Inflammatory macrophage treated with lipopolysaccharide for 4 hours (primary cell): ENCODE measurements at regions not wholly inside any gene's neighbourhood (a gene's known extent, or its start where the extent isn't known, plus 50 kb on each side); places are given as distances from the start of the nearest gene placed in this dataset.

ENCODE experiments used
- DNase-seq: peaks from one replicate; pipeline ENCODE4 v3.0.0-alpha.2; 2020

DNA sequence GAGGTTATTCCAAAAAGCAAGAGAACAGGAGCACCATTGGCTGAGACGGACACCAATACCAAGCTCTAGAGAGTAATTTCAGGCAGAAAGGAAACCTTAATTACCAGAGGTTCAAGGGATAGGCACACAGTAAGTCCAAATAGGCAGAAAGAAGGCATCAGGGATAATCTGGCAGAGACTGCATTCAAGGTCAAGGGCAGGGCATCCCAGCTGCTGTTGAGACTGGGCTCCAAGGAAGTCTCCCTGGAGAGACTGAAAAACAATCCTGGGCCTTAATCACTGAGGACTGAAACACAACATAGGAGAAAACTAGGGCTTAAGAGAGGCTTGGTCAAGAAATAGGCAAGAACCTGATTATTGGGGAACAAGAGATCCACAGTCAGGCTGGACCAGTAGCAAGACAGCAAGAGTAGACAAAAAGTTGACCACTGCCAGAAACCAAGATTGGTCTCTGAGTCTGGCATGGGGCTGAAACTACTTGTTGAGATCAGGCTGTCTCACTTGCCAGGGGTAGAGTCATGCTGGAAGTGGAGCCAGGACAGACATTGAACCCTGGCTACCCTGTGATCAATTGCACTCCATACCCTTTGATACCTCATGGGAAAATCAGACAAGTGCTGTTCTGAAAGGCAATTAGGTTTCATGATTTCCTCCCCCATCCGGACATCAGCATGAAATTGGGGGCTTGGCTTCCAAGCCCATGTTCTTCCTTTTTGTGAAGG, 193.2 kb upstream of the TNP1 start:
- no peak for DNase-seq

DNA sequence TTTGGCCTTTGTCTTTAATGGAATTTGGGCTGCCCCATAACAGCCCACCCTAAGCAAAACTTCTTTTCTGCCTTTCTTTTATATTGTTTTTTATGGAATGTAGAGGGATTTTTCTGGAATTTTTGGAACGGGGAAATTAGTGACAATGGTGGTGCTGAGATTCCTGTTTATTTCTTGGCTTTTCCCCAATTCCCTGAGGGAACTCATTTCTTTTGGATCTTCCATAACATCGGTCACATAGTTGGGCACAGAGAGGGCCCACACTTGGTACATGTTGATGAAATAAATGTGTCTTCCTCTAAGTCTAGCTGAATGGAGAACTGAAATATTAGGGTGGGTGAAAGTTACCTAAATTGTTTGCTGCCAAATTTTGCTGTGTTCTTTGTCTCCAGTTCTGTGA, 191.6 kb upstream of the TNP1 start:
- no peak for DNase-seq

DNA sequence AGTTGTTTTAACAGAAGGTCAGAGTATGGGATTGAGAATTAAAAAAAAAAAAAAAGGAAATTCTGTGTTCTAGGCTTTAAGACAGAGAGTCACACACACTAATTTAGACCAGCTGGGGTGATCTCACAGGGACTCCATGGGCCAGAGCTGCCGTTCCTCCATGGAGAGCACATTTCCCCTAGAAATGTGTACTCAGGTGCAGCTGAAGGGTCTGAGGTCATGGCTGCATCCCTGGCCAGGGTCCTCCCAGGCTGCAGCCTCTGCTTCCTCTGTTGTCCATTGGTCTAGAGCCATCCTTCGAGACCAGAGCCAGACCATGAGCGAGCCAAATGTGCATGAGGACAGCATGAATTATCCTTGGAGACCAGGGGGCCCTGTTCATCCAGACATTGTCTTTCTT, 190.1 kb upstream of the TNP1 start:
- no peak for DNase-seq

DNA sequence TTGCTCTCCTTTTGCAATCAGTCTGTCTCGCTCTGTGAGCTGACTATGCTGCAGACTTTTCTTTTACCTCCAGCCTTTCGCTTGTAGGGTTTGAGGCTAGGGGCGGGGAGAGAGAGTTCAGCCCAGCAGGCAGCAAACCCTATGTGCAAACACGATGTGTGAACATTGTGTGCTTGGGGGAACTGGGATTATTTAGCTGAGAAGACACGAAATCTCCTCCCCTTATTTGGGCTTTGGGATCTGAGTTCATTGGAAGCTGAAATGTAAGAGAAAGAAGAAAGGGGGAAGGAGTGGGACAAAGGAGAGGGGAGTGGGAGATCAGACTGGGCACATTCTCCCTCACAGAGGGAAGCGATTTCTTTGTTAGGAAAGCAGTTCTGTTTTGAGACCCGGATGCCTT, 189.6 kb upstream of the TNP1 start:
- DNase-seq = no peak

DNA sequence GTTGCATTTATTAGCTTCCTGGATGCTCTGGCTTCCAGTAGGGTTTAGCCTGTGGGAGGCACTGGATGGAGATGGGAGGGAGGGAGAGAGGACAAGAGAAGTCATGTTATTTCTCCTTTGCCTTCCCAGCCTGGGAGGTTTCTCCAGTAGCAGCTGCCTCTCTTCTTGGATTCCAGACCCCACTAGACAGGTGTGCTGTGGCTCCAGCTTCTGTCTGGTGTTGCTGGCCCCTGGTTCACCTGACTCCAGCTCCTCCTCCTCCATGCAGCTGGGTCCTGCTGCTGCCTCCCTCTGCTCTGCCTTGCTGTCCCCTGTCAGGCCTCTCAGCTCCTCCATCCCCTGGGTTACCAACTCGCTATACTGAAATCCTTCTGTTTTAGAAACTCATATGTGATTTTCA, 188.9 kb upstream of the TNP1 start:
- no peak for DNase-seq

DNA sequence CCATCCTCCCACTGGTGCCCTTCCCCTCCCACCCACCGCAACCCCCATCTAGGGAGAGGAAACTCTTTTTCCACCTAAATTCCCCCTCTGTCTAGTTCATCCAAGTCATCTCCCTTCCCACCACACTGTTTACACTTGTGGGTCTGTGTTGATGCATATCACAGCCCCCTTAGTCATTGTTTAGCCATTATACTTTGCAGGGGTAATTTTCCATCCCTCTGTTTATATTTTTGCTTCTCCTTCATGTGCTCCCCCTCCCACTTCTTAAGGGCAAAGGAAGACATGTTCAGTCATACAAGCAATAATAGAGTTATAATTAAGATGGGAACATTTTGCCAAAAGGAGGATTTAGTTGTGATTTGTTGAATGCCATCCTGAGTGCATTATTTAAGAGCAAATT, 187.8 kb upstream of the TNP1 start:
- DNase-seq = no peak

DNA sequence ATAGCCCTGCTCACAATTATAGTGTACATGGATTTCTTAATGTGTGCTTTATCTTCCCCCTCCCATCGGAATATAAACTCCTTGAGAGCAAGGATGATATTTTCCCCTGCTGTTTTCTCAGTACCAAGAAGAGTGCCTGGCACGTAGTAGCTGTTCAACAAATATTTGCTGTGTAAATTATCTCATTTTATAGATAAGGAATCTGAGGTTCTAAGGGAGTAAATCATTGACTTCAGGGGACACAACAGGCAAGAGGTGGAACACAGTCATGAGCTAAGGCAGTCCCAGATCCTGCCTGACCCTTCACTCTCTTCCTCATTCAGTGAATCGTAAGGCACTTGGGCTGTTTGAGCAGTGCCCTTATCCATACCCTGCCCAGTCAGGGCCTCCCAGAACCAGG, 187.3 kb upstream of the TNP1 start:
- DNase-seq = no peak

DNA sequence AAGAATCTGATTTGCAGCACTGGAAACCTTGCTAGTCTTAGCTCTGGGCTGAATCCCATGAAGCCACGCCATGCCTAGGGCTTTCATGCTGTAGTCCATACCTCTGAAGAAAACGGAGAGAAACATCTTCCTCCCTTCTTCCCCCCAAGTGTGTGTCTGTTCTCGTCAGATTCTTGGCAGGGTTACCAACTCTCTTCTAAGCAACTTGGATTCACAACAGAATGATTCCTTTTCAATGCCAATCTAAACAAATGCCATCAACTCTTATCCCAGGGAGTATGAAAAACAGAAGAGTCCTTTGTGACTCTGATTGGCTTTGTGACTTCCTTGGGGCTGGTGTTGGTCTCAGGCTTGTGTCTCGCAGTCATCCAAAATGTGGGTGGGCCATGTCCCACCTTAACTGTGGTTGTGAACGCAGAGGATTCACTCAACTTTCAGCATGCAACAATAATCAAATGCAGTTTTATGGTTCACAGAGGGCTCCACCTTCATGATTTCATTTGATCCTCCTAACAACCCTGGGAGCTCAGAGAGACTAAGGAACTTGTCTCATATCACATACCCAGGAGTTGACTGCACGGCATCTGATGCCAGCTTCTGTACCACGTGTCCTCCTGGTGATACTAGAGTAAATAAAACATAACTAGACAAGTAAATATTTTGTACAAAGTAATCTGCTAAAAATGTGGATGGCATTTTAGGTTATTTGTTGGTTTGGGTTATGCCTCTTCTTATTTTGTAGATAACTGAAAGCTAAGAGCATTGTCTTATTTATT, 186.0 kb upstream of the TNP1 start:
- no peak for DNase-seq

DNA sequence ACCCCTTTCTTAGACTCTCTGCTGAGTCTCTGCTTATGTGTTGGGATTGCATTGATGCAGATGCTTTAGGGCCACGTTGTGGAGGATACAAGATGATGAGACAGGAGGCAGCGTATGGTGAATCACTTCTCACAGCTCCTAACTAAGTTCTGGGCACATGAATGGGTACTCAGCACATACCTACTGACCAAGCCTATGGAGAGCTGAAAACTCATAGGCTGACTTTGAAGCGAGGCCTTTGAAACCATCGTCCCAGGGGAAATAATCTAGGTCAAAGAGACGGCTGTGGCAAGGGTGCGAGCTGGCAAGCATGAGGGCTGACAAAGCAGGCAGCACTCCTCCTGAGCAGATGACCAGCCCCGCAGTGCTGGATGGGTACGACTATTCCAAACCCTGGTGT, 180.2 kb upstream of the TNP1 start:
- no peak for DNase-seq

DNA sequence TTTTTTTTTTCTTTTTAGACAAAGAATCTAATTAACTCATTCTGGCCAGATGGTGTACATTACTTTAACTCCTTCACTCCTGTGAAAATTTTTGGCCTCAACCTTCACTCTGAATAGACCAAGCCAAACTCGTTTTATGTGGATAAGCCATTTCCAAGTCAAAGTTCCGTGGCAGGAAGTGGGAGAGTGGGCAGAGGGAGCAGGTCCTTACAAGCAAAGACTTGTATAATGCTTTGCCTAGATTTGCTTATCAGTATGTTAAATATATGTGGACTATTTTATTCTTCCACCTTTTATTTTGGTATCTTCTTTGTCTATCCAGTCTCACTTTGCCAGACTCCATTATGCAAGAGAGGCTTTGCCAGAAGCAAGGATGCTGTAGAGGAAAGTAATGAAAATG, 178.1 kb upstream of the TNP1 start:
- DNase-seq = no peak

DNA sequence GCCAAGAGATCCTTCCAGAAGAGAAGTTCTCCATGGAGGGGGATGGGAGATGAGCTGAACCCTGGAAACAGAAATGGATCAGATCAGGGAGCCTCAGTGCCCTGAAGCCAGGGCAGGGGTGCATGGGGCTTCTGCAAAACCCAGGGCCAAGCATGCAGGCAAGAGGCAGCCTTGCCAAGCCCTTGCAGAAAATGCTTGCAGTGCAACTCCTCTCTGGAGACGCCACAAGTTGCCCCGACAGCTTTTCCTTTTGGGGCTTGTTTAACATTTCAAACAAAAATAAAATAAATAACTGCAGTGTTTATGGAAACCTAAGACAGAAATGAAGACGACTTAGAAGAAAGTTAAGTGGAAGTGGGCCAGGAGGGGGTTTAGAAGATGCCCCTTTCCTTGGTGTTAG, 177.5 kb upstream of the TNP1 start:
- DNase-seq = no peak

DNA sequence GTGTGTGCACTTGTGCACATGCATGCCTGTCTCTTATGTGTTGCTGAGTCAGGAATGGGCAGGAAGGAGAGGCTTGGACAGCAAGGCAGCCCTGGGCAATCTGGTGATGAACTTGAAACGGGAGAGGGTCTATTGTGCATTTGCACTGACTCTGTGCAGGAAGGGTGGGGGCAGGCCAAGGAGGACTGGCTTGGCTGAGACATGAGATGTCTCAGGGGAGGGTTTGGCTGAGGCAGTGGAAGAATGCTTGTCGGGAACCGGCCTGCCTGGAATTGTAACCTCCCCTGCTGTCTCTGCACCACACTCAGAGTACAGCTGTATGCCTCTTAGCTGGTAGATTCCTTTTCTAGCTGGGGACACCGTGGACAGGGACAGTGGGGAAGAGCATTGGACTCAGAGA, 176.1 kb upstream of the TNP1 start:
- no peak for DNase-seq

DNA sequence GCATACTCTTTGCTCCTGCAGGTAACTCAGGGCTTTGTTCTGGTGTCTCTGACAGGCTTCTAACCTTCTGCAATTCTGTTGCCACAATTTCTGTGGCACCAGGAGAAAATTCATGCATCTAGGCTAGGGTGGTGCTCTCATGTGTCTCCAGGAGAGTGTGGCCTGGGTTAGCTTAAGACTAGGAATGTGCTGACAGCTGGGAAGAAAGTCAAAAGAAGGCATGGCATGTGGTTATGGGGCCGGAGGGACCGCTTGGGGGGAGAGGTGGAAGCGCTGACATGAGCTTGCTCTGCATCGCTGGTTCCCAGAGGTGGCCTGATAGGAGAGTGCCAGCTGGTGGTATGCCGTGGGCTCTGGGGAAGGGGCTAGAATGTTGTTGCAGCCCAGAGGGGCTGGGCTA, 173.3 kb upstream of the TNP1 start:
- no peak for DNase-seq

DNA sequence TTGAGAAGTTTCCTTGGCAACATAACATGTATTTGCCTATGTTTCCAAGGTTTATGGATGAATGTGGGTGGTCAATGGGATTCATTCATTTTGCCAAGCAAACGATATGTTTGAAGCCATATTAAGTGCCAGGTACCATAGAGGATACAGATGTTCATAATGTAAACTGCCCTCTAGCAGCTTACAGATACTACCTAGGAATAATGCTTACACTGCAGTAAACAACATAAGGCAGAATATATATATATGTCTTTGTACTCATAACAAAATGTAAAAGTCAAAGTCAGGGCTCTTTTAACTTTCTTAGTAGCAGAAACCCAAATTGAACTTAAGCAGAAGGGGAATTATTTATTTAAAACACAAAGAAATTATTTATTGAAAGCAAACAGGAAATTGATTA, 171.6 kb upstream of the TNP1 start:
- no peak for DNase-seq

DNA sequence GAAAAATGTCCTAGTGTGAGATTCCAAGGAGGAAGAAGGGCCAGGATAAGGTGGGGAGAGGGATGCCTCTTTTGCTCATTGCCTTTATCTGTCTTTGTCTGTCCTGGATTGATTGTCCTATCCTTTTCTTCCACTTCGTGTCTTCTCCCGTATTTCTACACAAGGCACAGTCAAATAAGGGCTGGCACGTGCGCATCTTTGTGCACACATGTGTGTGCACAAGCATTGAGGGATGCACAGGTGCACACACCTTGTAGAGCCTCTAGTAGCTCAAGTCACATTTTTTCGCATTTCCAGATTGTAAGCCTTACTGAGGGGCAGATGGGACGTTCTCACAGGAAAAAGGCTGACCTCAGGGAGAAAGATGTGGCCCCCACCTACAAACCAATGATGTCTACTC, 170.2 kb upstream of the TNP1 start:
- no peak for DNase-seq

DNA sequence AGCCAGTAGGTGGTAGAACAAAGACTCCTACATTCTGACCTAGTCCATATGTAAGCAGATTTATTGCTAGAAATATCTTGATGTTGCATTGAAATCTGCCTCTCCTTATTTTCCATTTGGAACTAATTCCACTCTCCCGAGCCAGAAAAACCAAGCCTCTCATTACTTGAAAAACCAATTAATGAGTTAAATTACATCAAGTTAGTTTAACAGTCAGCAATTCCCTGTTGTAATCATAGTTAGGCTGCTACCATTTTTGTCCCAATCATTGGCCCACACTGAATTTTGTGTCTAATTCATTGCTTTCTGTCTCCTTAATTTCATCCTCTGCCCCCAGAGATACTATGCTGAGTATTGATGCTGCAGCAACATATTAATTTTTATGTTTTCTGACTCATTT, 168.3 kb upstream of the TNP1 start:
- DNase-seq = no peak

DNA sequence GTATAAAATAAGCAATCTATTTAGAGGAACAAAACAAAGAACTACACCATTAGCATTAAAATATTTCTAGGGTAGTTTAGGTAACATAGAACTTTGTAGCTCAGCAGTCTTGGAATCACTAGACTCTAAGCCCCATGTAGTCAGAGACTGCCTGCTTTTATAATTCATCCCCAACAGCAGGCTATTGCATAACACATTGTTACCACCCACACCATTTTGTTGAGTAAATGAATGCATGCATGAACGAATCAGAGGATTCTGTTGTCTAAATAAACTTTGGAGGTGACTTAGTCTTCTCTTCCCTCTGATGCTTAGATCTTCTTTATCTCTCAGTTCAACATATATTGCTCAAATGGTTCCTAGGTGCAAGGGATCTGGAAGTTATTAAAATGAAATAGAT, 167.6 kb upstream of the TNP1 start:
- DNase-seq = no peak

DNA sequence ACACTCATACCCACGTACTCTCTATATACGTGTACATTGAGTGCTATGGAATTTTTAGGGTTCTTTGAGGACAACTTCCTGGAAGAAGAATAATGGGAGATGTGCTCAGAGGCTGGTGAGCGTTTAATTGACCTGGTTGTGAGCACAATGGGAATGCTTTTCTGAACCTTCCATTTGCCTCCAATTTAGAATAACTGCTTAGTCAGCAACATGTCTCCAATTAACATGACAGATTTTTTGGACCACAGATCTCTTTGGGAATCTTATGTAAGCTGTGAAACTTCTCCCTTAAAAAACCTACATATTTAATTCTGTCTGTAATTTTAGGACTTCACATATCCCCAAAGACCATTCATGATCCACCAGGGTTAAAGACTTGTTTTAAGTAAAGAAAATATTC, 166.7 kb upstream of the TNP1 start:
- DNase-seq = no peak

DNA sequence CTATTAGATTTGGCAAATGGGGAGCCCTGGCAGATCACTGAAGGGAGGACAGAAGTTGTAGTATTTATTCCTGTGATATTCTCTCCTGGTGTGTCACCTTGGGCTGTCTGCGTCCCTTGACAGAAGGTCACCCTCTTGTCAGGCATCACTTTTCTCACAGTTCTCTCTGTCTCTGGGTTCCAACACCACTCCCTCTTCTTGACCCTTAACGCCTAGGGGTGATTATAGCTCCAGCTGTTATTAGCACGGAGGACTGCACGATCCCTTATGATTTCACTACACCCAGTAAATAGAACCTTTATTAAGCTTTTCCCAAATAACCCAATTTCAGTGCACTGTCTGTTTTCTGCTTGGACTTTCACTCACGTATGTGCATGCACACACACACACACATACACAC, 166.3 kb upstream of the TNP1 start:
- no peak for DNase-seq

DNA sequence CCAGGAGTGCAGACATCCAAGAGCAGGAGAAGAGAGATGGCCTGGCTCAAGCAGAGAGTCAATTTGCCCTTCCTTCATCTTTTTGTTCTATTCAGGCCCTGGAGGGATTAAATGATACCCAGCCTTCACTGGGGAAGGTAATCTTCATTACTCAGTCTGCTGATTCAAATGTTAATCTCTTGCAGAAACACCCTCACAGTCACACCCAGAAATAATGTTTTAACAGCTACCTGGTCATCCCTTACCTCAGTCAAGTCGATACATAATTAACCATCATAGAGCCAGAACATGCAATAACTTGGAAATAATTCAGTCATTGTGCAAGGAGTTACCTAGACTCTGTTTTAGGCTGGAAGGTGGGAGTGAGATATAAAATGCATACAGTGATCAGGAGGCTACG, 163.7 kb upstream of the TNP1 start:
- no peak for DNase-seq

DNA sequence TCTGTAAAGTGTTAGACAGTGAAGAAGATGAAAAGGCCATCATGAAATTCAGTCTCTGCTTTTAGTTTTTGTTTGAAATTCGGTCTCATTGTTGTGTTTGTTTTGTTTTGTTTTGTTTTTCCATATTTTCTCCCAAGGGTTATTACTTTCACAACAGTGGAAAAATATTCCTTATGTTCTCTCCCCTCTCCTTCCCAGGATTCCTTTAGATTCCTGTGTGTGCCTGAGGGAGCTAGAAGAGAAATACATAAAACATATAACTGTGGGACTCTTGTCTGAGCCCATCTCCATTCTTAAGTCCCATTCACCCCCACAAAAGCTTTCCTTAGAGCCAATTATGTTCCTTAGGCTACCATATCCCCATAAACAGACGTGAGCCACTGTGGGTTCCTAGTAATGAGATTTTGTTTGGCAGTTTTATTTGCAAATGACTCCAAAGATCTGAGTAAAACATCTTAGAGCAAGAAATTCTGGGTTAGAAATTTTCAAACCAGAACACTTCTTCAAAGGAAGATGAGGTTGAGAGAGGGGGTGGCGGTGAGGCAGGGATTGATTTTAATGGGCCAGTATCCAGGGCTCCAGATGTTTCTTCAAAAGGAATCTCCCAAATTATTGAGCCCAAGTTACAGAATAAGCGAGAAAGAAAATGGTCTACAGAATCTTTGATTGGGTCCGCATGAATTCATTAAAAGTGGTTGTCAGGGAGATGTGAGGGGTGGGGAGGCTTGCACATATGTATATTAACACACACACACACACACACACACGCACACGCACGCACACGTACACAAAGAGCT, 157.8 kb upstream of the TNP1 start:
- DNase-seq = no peak

DNA sequence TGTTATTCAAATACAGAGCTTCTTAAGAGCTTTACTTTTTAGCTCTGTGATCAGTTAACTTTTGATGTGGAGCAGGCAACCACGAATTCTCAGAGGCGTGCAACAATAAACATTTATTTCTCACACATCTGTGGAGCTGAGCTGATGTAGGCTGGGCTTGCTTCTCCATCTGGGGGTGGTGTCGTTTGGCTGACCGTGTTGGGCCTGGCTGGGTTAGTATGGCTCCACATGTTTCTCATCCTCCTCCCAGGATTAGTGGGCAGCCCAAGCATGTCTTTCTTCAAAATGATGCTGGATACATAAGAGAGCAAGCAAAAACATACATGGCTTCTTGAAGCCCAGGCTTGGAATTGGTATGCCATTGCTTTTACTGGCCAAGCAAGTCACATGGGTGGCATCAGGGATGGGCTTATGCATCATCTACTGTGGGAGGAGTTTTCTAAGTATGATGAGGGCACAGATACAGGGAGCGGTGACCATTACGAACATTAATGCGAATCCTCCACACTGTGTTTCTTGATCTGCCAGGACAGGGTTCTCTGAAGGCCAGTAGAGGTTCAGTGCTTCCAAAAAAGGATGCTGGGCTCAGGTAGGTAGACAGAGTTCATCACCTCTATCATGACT, 157.0 kb upstream of the TNP1 start:
- DNase-seq = no peak

DNA sequence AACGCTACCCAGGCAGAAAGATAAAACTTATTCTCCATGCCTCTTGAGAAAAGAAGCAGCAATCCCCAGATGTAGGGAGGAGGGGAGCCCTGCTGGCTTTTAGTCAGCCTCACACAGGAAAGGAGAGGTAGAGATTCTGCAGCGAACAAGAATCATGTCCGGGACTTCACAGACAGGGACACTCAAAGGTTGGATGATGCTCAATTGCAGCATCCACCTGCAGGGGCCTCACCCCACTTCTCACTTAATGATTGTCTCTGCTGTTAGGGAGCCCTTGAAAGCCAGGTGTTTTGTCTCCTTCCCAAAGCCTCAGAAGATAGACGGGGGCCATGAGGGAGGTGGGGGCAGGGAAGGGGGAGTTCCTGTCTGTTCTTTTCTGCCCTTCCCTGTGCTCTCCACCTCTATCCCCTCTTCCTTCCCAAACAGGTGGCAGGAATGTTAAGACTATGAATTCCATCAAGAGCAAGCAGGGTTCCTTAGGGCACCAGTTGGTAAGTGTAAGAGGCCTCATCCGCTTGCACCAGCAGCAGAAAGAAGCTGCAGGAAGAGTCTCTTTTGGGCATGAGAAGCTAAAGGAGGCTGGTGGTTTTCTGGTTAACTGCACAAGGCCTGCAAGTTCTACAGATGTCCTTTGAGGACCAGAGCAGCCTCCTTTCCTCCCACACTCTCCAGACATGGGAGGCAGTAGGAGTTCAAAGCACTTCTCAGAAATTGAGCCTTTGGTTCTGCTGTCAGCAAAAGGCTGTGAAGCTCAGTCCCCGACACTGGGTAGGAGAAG, 154.7 kb upstream of the TNP1 start:
- DNase-seq = no peak
